HTR-8/SVneo (cell line): ENCODE measurements at regions not wholly inside any gene's neighbourhood (a gene's known extent, or its start where the extent isn't known, plus 50 kb on each side); places are given as distances from the start of the nearest gene placed in this dataset.

ENCODE experiments used
- DNase-seq: peaks from one replicate; pipeline ENCODE4 v3.0.0; 2011; ENCODE audit warnings: low spot score, mixed read lengths; ENCODE audit not compliant: insufficient read length
- FAIRE-seq: peaks from 2 replicates; lab custom pipeline; 2011; peaks lifted over from hg19 to GRCh38; lab: Jason Lieb, UNC

DNA sequence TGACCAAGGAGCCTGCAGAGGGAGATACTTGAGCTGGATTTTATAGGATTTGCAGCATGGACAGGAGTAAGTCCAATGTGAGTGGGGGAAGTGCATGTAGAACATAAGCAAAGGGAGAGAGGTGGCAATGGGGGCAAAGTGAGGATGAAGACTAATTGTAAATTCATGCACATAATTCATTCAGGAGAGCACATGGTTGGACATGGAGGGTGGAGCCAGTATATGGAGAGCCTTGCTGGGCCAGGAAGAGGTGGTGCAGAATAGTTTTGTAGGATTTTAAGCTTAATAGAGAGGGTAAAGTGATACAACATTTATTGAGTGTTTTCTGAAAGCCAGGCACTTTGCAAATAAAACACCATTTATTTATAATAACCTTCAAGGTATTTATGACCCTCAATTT, 274.3 kb upstream of the C11orf87 start:
- no peak for FAIRE-seq
- DNase-seq: no peak

DNA sequence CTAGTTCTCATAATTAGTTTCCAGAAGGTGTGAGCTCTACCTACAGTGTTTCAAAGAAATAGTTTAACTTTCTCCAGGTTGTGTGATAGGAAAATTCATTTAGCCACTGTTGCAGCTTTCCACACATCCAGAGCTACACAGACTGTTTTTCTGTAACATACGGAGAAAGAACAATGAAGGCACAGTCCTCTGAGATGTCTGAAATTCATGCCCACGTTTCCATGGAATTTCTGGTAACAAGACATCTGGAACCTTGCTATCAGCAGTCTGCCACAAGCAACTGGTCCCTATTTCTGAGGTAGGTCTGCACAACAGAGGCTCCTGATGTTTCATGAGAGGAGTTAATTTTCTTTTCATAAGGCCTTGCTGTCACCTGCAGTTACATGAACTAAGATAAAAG, 273.3 kb upstream of the C11orf87 start:
- no peak for DNase-seq
- no peak for FAIRE-seq

DNA sequence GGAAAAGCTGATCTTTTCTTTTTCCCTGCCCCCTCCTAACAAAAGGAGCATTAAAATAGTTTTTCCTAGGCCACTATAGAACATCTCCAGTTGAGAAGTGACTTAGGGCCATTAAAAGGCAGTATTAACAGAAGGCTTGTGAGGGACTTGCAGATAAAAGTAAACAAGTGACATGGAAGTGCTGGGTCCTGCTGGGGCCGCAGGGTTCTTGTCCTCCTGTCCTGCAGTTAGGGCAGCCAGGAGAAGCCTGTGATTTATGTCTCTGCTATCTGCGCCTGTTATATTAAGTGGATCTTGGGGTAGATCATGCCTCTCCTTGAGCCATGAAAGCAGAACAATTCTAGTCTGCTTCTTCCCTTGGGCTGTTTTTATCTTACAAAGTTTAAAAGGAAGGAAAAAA, 271.4 kb upstream of the C11orf87 start:
- no peak for FAIRE-seq
- DNase-seq: no peak

DNA sequence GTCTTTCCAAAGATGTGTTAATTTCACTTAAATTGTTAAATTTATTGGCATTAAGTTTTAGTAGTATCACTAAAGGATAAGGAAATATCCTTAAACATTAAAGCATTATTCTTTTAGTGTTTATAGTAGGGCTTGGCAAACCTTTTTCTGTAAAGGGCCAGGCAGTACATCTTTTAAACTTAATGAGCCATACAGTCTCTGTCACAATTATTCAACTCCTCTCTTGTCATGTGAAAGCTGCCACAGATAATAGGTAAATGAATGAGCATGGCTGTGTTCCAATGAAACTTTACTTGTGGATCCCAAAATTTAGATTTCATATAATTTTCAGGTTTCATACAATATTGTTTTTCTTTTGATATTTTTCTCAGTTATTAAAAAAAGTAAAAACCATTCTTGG, 268.2 kb upstream of the C11orf87 start:
- FAIRE-seq (no peak), DNase-seq (no peak)

DNA sequence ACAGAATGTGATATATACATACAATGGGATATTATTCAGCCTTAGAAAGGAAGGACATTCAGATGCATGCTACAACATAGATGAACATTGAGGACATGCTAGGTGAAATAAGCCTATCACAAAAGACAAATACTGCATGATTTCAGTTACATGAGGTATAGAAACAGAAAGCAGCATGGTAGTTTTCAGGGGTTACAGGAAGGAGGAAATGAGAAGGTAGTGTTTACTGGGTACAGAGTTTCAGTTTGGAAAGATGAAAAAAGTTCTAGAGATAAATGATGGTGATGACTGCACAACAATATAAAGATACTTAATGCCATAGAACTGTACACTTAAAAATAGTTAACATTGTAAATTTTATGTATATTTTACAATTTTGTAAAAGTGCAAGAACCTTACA, 266.7 kb upstream of the C11orf87 start:
- no peak for DNase-seq
- FAIRE-seq: peak; percentile 62

DNA sequence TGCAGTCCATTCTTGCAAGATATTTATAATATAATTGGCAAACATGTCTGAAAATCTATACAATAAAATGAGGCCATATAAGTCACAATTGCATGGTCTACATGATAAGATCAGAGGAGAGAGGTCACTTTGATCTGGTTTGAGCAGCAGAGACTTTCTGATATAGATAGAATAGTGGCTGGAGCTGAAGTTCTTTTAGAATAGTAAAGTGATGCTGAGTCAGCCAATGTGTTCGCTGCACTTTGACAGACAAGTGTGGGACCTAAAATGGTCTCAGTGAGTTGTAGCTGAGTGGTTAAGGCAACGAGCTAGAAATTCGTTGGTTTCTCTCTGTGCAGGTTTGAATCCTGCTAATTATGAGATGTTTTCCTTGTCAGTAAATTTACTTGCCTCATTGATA, 257.0 kb upstream of the C11orf87 start:
- FAIRE-seq: no peak
- no peak for DNase-seq

DNA sequence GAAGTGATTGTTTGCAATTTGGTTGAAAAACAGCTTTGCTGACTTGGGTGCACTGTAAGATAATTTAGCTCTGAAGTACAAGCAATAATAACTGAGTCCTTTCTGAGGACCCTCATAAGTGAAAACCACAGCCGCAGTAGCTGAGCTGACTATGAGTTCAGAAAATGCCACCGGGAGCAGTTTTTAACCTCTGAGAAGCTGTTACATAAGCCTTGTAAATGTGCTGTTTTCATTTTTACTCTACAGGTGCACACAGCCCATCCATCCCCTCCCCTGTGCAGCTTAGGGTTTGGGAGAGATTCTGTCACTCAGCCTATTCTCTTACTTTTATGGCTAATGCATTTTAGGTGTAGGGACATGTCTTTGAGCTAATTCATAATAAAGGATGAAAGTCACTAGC, 255.5 kb upstream of the C11orf87 start:
- no peak for DNase-seq
- no peak for FAIRE-seq

DNA sequence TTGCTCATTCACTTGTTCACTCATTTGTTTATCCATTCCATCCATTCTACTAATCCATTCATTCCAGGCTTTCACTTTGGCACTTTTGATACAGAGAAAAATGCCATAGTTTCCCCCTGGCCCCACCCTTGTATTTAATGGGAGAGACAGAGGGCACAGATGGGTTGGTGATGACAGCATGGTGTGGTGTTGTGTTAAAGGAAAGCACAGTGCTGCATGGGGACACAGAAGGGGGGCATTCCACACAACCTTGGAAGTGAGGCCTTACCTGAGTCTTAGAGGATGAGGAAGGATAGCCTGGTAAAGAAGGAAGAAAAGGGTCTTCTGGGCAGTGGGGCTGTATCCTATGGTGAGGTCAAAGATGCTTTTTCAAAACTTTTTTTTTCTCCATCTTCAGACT, 248.5 kb upstream of the C11orf87 start:
- FAIRE-seq: no peak

DNA sequence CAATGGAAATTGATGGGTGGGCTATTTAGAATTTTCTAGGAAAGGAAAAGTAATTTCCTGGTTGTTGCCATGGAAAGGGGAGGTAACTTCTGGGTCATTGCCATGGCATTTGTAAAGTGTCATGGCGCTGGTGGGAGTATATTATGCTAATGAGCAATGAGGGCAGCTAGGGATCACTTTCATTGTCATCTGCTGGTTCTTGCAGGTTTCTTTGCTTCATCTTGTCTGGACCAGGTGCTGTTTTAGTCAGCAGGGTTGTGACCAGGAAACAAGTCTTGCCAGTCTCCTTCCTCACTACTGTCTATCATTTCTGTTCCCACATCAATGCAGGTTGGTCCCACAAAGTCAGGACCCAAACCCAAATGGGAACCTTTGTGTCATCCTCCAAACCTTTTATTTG, 237.6 kb upstream of the C11orf87 start:
- FAIRE-seq: no peak
- DNase-seq: no peak

More for the DNA sequence above, 248.5 kb upstream of the C11orf87 start:
- DNase-seq: no peak

DNA sequence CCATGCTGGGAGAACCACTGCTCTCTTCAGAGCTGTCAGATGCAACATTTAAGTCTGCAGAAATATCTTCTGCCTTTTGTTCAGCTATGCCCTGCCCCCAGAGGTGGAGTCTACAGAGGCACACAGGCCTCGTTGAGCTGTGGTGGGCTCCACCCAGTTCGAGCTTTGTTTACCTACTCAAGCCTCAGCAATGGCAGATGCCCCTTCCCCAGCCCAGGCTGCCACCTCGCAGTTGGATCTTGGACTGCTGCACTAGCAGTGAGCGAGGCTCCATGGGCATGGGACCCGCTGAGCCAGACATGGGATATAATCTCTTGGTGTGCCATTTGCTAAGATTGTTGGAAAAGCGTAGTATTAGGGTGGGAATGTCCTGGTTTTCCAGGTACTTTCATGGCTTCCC, 229.1 kb upstream of the C11orf87 start:
- DNase-seq (no peak), FAIRE-seq (no peak)

DNA sequence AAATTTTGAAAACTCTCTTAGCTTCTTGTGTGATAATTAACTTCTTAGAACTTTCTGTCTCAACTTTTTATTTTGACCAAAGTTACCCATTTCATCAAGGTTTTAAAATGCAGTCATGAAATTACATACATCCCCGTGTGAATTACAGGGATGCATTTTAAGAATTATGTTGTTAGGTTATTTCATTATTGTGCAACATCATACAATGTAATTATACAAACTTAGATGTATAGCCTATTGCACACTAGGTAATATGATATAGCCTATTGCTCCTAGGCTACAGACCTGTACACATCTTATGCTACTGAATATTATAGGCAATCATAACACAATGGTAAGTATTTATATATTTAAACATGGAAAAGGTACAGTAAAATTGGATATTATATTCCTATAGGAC, 228.1 kb upstream of the C11orf87 start:
- DNase-seq (no peak), FAIRE-seq (no peak)

DNA sequence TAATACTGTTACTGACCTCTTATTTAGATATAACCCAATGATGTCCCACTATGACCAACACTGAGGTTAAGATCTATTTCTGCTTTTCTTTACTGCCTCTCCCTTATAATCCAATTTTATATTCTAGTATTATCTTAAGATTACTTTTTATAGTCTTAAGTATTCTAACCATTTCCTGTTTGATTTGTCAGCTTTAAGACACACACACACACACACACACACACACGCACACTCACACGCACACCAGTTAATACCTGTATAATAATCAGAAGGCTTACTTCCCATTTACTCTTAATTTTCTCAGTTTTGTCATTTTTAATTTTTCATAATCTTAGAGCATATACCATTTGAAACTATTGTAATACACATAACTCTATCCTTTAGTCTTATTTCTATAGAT, 226.0 kb upstream of the C11orf87 start:
- DNase-seq (no peak), FAIRE-seq (no peak)

DNA sequence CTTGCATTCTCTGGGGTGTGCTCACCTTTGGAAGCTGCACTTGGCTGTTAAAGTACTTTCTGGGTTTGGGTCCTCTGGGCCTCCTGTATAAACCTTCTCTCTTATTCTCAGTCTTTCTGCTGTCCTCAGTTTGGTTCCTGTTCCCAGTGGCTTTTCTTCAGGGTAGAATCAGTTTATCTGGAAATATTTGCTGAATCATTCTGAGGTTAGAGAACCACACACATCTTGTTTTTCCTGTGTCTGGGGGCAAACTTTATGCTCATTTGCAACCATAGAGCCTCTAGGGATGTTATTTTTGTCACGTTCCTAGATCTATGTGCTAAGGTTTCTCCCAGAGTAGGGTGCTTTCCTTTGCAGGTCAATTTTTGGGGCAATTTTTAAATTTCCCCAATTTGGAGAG, 224.3 kb upstream of the C11orf87 start:
- FAIRE-seq: no peak
- DNase-seq: no peak

DNA sequence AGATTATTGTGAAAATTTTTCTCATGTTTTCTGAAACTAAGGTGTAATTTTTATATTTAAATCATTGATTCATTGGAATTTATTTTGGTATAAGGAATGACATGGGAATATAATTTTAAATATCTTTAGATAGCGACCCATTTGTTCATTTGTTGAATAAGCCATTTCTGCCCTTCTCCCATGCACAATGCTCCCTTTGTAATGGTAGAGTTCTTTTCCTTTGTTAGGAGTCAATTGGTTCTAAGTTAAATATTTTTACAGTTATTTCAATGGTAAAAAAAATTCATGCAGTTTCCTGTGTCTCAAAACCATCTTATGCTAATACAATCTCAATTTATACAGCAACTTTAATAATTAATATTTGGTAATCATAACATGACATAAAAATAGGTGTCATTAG, 218.8 kb upstream of the C11orf87 start:
- FAIRE-seq (no peak), DNase-seq (no peak)

DNA sequence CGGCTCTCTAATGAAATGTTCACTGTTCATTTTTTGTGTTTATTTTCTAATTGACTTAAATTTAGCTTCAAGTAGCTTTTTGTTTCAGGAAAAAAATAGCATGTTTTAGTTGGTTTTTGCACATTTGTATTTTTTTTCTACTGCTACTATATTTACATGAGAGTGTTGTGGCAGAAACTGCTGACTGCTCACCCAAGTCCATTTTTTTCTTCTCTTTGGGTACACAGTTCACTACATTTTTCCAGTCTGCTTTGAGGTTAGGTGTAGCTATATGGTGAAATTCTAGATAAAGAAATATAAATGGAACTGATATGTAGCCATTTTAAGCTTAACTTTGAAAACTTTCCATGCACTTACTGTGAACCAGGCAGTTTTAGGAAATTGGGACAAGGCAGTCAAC, 216.7 kb upstream of the C11orf87 start:
- DNase-seq (no peak), FAIRE-seq (no peak)

DNA sequence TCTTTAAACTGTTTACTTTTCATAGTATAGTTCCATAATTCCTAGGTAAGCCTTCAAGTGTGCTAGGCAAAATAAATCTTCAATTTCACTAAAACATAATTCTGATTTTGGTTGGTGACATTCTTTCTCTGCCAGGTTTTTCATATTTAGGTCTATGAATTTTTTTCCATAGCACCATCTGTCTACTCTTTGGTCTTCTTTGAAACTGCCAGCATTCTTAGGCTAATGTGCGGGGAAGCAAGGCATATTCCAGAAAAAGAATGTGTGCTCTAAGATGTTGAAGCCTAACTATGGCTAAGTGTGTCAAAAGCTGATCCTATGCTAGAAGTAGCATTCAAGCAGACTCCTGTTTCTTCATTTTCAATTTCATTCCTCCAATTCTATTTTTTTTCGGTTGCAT, 213.9 kb upstream of the C11orf87 start:
- DNase-seq: no peak
- FAIRE-seq: no peak

DNA sequence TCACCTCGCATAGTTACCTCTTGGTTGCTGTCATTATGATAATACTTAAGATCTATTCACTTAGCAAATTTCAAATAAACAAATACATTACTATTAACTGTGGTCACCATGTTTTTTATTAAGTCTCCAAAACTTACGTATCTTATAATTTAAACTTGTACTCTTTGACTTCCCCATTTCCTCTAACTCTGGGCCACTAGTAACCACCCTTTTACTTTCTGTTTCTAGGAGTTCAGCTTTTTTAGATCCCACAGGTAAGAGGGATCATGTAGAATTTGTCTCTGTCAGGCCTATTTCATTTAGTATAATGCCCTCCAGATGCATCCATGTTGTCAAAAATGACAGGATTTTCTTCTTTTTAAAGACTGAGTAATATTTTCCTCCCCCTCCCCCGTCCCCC, 212.4 kb upstream of the C11orf87 start:
- DNase-seq: no peak
- FAIRE-seq: no peak

DNA sequence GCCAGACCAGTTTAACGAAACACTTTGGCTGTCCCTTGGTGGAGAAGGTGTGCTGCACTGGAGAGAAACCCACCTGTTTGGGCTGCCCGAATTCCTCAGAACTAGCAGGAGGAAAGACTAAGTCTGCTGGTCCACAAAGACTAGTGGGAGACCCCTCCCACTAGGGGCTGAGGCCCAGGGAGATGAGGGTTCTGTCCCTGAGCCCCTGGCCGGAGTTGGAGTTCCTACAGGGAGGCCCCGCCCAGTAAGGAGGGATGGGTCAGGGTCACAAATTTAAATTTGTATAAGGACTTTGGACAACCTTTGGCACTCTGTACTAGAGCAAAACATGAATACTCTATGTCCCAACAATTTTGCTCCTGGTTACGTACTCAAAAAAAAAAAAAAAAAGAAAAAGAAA, 200.8 kb upstream of the C11orf87 start:
- FAIRE-seq: no peak
- no peak for DNase-seq

DNA sequence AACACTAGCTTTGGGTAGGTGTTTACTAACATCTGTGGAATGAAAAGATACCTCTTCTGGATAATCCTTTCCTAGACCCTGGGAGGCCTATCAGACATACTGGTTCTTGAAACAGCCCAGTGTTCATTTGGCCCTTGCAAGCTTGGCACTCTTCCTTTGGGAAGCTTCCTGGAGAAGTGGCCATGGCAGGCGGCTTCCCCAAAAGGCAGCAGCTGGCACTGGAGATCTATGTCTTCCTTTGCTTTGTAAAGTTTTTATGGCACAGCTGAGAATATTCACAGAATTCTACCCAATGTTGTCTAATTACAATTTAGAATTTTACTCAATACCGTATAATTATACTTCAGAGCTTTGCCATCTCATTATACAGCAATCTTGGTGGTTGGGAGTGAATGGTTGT, 199.2 kb upstream of the C11orf87 start:
- FAIRE-seq: no peak
- DNase-seq: no peak

DNA sequence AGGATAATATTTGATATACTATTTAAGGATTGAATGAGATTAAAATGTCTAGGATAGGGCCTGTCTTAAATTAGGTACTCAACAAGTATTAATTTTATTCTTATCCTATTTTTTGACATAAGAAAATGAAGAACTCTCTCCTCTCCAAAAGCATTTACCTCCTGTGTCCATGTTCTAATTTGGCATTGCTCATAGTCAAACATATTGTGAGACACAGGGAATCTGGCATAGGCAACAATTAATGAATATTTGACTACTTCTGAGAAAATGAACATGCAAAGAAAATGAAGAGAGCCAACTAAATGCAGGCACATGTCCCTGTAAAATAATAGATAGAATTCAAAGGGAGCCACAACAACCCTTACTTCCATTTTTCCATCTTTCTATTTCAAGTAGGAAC, 198.5 kb upstream of the C11orf87 start:
- no peak for FAIRE-seq
- DNase-seq: no peak

DNA sequence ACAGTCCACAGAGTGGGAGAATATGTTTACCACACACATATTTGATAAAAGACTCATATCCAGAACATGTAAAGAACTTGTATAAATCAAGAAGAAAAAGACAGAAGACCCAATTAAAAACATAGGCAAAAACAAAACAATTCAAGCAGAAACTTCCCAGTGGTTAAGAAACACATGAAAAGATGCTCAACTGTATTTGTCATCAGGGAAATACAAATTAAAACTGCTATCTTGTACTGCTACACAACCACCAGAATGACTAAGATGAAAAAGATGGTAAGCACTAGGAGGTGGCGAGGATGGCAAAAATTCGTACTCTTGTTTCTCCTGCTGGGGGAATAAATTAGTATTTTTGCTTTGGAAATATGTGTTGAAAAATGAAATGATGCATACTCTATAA, 192.3 kb upstream of the C11orf87 start:
- FAIRE-seq (no peak), DNase-seq (no peak)

DNA sequence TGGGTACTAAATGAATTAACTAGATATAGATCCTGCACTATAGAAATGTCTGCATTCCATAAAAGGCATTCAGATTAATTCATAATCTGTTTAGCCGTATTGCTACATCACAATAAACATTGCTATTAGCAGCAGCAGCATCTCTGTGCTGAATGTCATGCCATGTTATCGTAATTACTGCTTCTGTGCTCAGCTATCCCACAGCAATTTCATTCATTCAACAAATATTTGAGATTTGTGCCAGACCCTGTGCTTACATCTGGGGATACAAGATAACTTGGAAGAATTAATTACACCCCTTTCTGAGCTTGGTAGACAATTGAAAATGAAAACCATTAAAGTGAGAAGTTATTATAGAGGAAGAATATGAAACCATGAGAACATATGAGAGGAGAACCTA, 185.8 kb upstream of the C11orf87 start:
- FAIRE-seq (no peak), DNase-seq (no peak)

DNA sequence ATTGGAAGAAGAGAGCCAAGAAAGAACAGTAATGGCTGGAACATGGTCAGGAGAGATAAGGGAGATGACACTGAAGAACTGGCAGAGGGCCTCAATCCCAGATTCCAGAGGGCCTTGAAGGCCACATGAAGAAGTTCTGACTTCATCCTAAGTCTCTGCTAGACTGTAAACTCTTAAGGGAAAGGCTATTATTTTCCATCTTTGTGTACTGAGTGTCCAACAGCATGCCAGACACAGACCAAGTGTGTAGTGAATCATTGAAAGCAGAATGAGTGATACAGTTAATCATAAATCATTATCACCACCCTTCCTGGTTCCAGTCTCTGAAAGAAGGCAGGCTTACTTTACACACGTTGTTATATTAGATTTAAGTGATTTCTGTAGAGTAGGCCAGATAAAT, 185.3 kb upstream of the C11orf87 start:
- DNase-seq (no peak), FAIRE-seq (no peak)
